Mammary epithelial cell (primary cell): ENCODE measurements at regions not wholly inside any gene's neighbourhood (a gene's known extent, or its start where the extent isn't known, plus 50 kb on each side); places are given as distances from the start of the nearest gene placed in this dataset.
"Not testable (repeated sequence)": the region's sequence is repeated elsewhere in the genome, so short reads cannot be mapped to it uniquely, and the experiment has no call there.

Experiments used
- EZH2 ChIP-seq: IDR thresholded peaks from 2 replicates; pipeline ENCODE4 v1.6.1; 2012; ENCODE audit warnings: low read length, inconsistent platforms, borderline replicate concordance
- TF ChIP-seq, protein P1 (sequence below), 2 donors: IDR thresholded peaks in 1 of 2; conservative IDR thresholded peaks in 1 of 2; 2 replicates each; pipeline ENCODE4 v1.5.1; 2011 to 2012; ENCODE audit warnings: inconsistent platforms in 2 of 2, low read length in 2 of 2, mild to moderate bottlenecking in 2 of 2, control low read depth in 1 of 2, low read depth in 1 of 2; ENCODE audit not compliant: insufficient read depth in 1 of 2; ENCODE audit errors: extremely low read depth in 1 of 2

DNA sequence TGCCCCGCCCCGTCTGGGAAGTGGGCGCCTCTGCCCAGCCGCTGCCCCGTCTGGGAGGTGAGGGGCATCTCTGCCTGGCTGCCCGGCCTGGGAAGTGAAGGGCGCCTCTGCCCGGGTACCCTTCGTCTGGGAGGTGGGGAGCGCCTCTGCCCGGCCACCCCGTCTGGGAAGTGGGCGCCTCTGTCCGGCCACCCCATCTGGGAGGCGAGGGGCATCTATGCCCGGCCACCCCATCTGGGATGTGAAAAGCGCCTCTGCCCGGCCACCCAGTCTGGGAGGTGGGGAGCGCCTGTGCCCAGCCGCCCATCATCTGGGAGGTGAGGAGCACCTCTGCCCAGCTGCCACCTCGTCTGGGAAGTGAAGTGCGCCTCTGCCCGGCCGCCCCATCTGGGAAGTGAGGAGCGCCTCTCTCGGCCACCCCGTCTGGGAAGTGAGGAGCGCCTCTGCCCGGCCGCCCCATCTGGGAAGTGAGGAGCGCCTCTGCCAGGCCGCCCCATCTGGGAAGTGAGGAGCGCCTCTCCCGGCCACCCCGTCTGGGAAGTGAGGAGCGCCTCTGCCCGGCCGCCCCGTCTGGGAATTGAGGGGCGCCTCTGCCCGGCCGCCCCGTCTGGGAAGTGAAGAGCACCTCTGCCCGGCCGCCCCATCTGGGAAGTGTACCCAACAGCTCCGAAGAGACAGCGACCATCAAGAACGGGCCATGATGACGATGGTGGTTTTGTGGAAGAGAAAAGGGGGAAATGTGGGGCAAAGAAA lies 58.3 kb upstream of the PARP8 start:
- TF ChIP-seq, protein P1, sequence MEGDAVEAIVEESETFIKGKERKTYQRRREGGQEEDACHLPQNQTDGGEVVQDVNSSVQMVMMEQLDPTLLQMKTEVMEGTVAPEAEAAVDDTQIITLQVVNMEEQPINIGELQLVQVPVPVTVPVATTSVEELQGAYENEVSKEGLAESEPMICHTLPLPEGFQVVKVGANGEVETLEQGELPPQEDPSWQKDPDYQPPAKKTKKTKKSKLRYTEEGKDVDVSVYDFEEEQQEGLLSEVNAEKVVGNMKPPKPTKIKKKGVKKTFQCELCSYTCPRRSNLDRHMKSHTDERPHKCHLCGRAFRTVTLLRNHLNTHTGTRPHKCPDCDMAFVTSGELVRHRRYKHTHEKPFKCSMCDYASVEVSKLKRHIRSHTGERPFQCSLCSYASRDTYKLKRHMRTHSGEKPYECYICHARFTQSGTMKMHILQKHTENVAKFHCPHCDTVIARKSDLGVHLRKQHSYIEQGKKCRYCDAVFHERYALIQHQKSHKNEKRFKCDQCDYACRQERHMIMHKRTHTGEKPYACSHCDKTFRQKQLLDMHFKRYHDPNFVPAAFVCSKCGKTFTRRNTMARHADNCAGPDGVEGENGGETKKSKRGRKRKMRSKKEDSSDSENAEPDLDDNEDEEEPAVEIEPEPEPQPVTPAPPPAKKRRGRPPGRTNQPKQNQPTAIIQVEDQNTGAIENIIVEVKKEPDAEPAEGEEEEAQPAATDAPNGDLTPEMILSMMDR (conservative IDR thresholded peaks at IDR 0.05 in 1 of 2, IDR thresholded peaks at IDR 0.05 in 1 of 2; ENCODE audit: extremely low read depth in 1 of 2, insufficient read depth in 1 of 2, low read depth in 1 of 2, low read length in 2 of 2) = not testable (repeated sequence)
- not testable (repeated sequence) for TF ChIP-seq EZH2
